ENCODE measurements at regions not wholly inside any gene's neighbourhood (a gene's known extent, or its start where the extent isn't known, plus 50 kb on each side); places are given as distances from the start of the nearest gene placed in this dataset.
"Not testable (repeated sequence)": the region's sequence is repeated elsewhere in the genome, so short reads cannot be mapped to it uniquely, and the experiment has no call there.

- no peak for DNase-seq
Measured at GRCh38 chr3:110984456-110985250, 87.0 kb upstream of the NECTIN3 start.

GRCh38 chr3:110989446-110989845 is 82.2 kb upstream of the NECTIN3 start:
- DNase-seq, result no peak

- no peak for DNase-seq
Measured at GRCh38 chr3:110995461-110996231, 76.0 kb upstream of the NECTIN3 start.

GRCh38 chr3:110998766-110999165 is 72.8 kb upstream of the NECTIN3 start:
- not testable (repeated sequence) for DNase-seq

- DNase-seq, result not testable (repeated sequence)
Measured at GRCh38 chr3:111006485-111006884, 65.1 kb upstream of the NECTIN3 start.

- DNase-seq, result no peak
Measured at GRCh38 chr3:111012388-111013248, 59.0 kb upstream of the NECTIN3 start.
